ENCODE measurements at regions not wholly inside any gene's neighbourhood (a gene's known extent, or its start where the extent isn't known, plus 50 kb on each side); places are given as distances from the start of the nearest gene placed in this dataset.

GRCh38 chr6:131418441-131418840 is 154.6 kb upstream of the ARG1 start:
- no peak overlapping the region for H3K23ac ChIP-seq (ENCODE audit: insufficient read length)
- H2BK12ac ChIP-seq (ENCODE audit: low read depth, low read length): no peak overlapping the region
- no peak overlapping the region for H4K5ac ChIP-seq (ENCODE audit: insufficient read length, low read depth, low read length)
- no peak for FAIRE-seq
- no peak overlapping the region for H2BK120ac ChIP-seq (replicated peaks; ENCODE audit: low read depth, low read length)
- no peak overlapping the region for H2AK5ac ChIP-seq (ENCODE audit: low read depth, low read length)
- H3K56ac ChIP-seq (replicated peaks; ENCODE audit: insufficient read length, low read depth, low read length): no peak overlapping the region
- no peak overlapping the region for H2BK20ac ChIP-seq (ENCODE audit: low read length)
- no peak overlapping the region for H4K8ac ChIP-seq (ENCODE audit: extremely low read depth, insufficient read depth, low read length)
- no peaks in the 10 kb centered on the region for H3K36me3 ChIP-seq (ENCODE audit: control insufficient read depth in 2 of 4, insufficient read depth in 4 of 4, low read length in 3 of 4)
- no peaks in the 10 kb centered on the region for H4K20me1 ChIP-seq (replicated peaks in 1 of 2; ENCODE audit: control insufficient read depth in 1 of 2, insufficient read depth in 2 of 2, low read length in 2 of 2)
- no peaks in the 10 kb centered on the region for H3K27me3 ChIP-seq (replicated peaks in 1 of 4; ENCODE audit: control insufficient read depth in 3 of 4, extremely low read depth in 1 of 4, insufficient read depth in 3 of 4, low read length in 3 of 4)
- DNase-seq (ENCODE audit: low read depth in 1 of 2, low spot score in 2 of 2): no peak
- no peaks in the 10 kb centered on the region for H3K79me1 ChIP-seq (ENCODE audit: low read depth, low read length)
- H4K91ac ChIP-seq (replicated peaks; ENCODE audit: insufficient read length, low read length): no peak overlapping the region
- WGBS, 2 experiments (ENCODE audit: extremely low coverage in 1 of 2, insufficient coverage in 1 of 2, insufficient read length in 1 of 2, insufficient replicate concordance in 2 of 2, low coverage in 1 of 2, low lambda C conversion rate in 2 of 2, missing lambda C conversion rate in 1 of 2): 90% methylated on average over 5 of the region's 5 CpGs; no CpG with 5 or more reads in 1 of the 2 experiments
- ChIA-PET POLR2A (ENCODE audit: partially characterized antibody) (no interaction called here), CTCF (ENCODE audit: partially characterized antibody) (interaction anchor here (1.0 kb wide), 1 partner anchor 41 kb away, joined by 5 read pairs; no protein-coding TSS in a partner anchor)
- no peak for TF ChIP-seq GTF2F1 (IDR thresholded peaks at IDR 0.05; ENCODE audit: borderline replicate concordance, low read depth, low read length)
- TF ChIP-seq, protein P1, sequence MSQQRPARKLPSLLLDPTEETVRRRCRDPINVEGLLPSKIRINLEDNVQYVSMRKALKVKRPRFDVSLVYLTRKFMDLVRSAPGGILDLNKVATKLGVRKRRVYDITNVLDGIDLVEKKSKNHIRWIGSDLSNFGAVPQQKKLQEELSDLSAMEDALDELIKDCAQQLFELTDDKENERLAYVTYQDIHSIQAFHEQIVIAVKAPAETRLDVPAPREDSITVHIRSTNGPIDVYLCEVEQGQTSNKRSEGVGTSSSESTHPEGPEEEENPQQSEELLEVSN (IDR thresholded peaks at IDR 0.05): no peak
- TF ChIP-seq TCF12 (IDR thresholded peaks at IDR 0.05; ENCODE audit: low read depth, low read length): no peak
- no peak for TF ChIP-seq CEBPB (IDR thresholded peaks at IDR 0.05; ENCODE audit: low read depth, low read length)
- no peak for TF ChIP-seq HDAC2 (IDR thresholded peaks at IDR 0.05; ENCODE audit: borderline replicate concordance in 1 of 2, low read depth in 2 of 2, low read length in 2 of 2)
- no peak for TF ChIP-seq SIRT6 (IDR thresholded peaks at IDR 0.05; ENCODE audit: low read length)
- no peak for TF ChIP-seq EZH2 (IDR thresholded peaks at IDR 0.05; ENCODE audit: low read depth, low read length, severe bottlenecking)
- no peak for TF ChIP-seq TAF7 (optimal IDR thresholded peaks at IDR 0.05; ENCODE audit: borderline replicate concordance, low read depth, low read length)
- no peak for TF ChIP-seq SRF (IDR thresholded peaks at IDR 0.05; ENCODE audit: low read depth, low read length)
- no peak for TF ChIP-seq RNF2 (IDR thresholded peaks at IDR 0.05; ENCODE audit: borderline replicate concordance, low read depth, low read length, missing control alignments, poor library complexity, severe bottlenecking)
- no peak overlapping the region for H2BK5ac ChIP-seq (ENCODE audit: low read depth, low read length)
- H3K14ac ChIP-seq (ENCODE audit: insufficient read length): no peak overlapping the region
- no peak overlapping the region for H3K18ac ChIP-seq (ENCODE audit: extremely low read depth, low read length)
- H3K4me1 ChIP-seq (replicated peaks in 1 of 4; ENCODE audit: control insufficient read depth in 3 of 4, insufficient read depth in 4 of 4, low read length in 3 of 4): no peaks in the 10 kb centered on the region
- no peak overlapping the region for H3K27ac ChIP-seq (ENCODE audit: low read depth, low read length)
- H3K79me2 ChIP-seq (ENCODE audit: control insufficient read depth in 1 of 2, insufficient read depth in 2 of 2, low read length in 2 of 2): no peaks in the 10 kb centered on the region
- no peak overlapping the region for H3K9ac ChIP-seq (replicated peaks in 1 of 4; ENCODE audit: extremely low read depth in 1 of 4, low read depth in 3 of 4, low read length in 3 of 4)
- no peak overlapping the region for H3K4me3 ChIP-seq (ENCODE audit: extremely low read depth in 1 of 4, insufficient read depth in 2 of 4, low read depth in 3 of 4, low read length in 4 of 4)
- H3K9me3 ChIP-seq (ENCODE audit: insufficient read depth in 2 of 2, low read depth in 1 of 2, low read length in 1 of 2): no peaks in the 10 kb centered on the region
- no peak overlapping the region for H2BK15ac ChIP-seq (ENCODE audit: low read length)
- H3K23me2 ChIP-seq (ENCODE audit: low read depth, low read length): peaks cover 3% of the 10 kb centered on the region; the same call in 1 of the 2 replicates
- H3K4me2 ChIP-seq (ENCODE audit: insufficient read depth in 1 of 2, low read depth in 2 of 2, low read length in 2 of 2): no peak overlapping the region
- H2AFZ ChIP-seq (ENCODE audit: low read length): no peak overlapping the region
- H3K4ac ChIP-seq (replicated peaks; ENCODE audit: insufficient read length, low read depth, low read length): no peak overlapping the region
